HepG2 (cell line): ENCODE measurements at regions not wholly inside any gene's neighbourhood (a gene's known extent, or its start where the extent isn't known, plus 50 kb on each side); places are given as distances from the start of the nearest gene placed in this dataset.

Source experiments
- ELF1 ChIP-seq: sonication (generic); formaldehyde crosslinking; IDR thresholded peaks from 2 replicates; pipeline ENCODE4 v1.4.0; 2020; ENCODE audit warnings: missing genetic modification reagents
- ELF3 ChIP-seq: IDR thresholded peaks from 2 replicates; pipeline ENCODE4 v1.6.1; 2016; ENCODE audit warnings: missing genetic modification reagents, missing compliant biosample characterization
- EP300 ChIP-seq, 3 experiments: sonication (generic) in 1 of 3; formaldehyde crosslinking in 1 of 3; IDR thresholded peaks; 2 replicates each; pipeline versions ENCODE4 v1.5.1 to v1.6.1; 2011 to 2020; ENCODE audit warnings: low read depth in 2 of 3, low read length in 2 of 3, borderline replicate concordance in 1 of 3, improper control_type of control experiment in 1 of 3, mild to moderate bottlenecking in 1 of 3, missing genetic modification reagents in 1 of 3, moderate library complexity in 1 of 3
- FOXO1 ChIP-seq: sonication (generic); formaldehyde crosslinking; IDR thresholded peaks from 2 replicates; pipeline ENCODE4 v1.4.0; 2020; ENCODE audit warnings: missing genetic modification reagents
- FOXP1 ChIP-seq, 2 experiments: fragments of 450-650 bp in 1 of 2; IDR thresholded peaks; 2 replicates each; pipeline ENCODE4 v1.6.1; 2017 to 2018; ENCODE audit warnings: antibody characterized with exemption in 1 of 2
- HINFP ChIP-seq: sonication (generic); formaldehyde crosslinking; IDR thresholded peaks from 2 replicates; pipeline ENCODE4 v1.4.0; 2020; ENCODE audit warnings: low read depth, mild to moderate bottlenecking, missing genetic modification reagents
- HMG20B ChIP-seq: conservative IDR thresholded peaks from 2 replicates; pipeline ENCODE4 v1.6.1; 2016; ENCODE audit warnings: missing genetic modification reagents, missing compliant biosample characterization
- IRX3 ChIP-seq: sonication (generic); formaldehyde crosslinking; IDR thresholded peaks from 2 replicates; pipeline ENCODE4 v1.8.1; 2023; ENCODE audit warnings: mild to moderate bottlenecking, low read depth, missing genetic modification reagents, borderline replicate concordance
- KAT7 ChIP-seq: IDR thresholded peaks from 2 replicates; pipeline ENCODE4 v1.6.1; 2018; ENCODE audit warnings: borderline replicate concordance, missing compliant biosample characterization
- NFE2L1 ChIP-seq: sonication (generic); formaldehyde crosslinking; IDR thresholded peaks from 2 replicates; pipeline ENCODE4 v1.4.0; 2020; ENCODE audit warnings: missing genetic modification reagents, mild to moderate bottlenecking, borderline replicate concordance
- NR3C1 ChIP-seq: sonication (generic); formaldehyde crosslinking; IDR thresholded peaks from 2 replicates; pipeline ENCODE4 v1.4.0; 2020; ENCODE audit warnings: missing genetic modification reagents
- POGZ ChIP-seq: sonication (generic); formaldehyde crosslinking; IDR thresholded peaks from 2 replicates; pipeline ENCODE4 v1.4.0; 2020; ENCODE audit warnings: mild to moderate bottlenecking, missing genetic modification reagents
- POLR2AphosphoS5 ChIP-seq: IDR thresholded peaks from 2 replicates; pipeline ENCODE4 v1.6.1; 2012; ENCODE audit warnings: low read depth, low read length
- RARA ChIP-seq: IDR thresholded peaks from 2 replicates; pipeline ENCODE4 v1.6.1; 2016; ENCODE audit warnings: missing genetic modification reagents, missing compliant biosample characterization
- TFDP2 ChIP-seq: sonication (generic); formaldehyde crosslinking; IDR thresholded peaks from 2 replicates; pipeline ENCODE4 v1.4.0; 2020; ENCODE audit warnings: missing genetic modification reagents
- THAP8 ChIP-seq: sonication (generic); formaldehyde crosslinking; IDR thresholded peaks from 2 replicates; pipeline ENCODE4 v1.5.1; 2020; ENCODE audit warnings: missing genetic modification reagents, mild to moderate bottlenecking, borderline replicate concordance
- YEATS2 ChIP-seq: sonication (generic); formaldehyde crosslinking; IDR thresholded peaks from 2 replicates; pipeline ENCODE4 v1.4.0; 2020; ENCODE audit warnings: missing genetic modification reagents, borderline replicate concordance
- ZBTB43 ChIP-seq: sonication (generic); formaldehyde crosslinking; conservative IDR thresholded peaks from 2 replicates; pipeline ENCODE4 v1.4.0; 2020; ENCODE audit warnings: missing genetic modification reagents
- ZMYM4 ChIP-seq: sonication (generic); formaldehyde crosslinking; IDR thresholded peaks from 2 replicates; pipeline ENCODE4 v1.8.1; 2023; ENCODE audit warnings: mild to moderate bottlenecking, missing genetic modification reagents
- ZNF20 ChIP-seq: sonication (generic); formaldehyde crosslinking; IDR thresholded peaks from 2 replicates; pipeline ENCODE4 v1.4.0; 2020; ENCODE audit warnings: mild to moderate bottlenecking, moderate library complexity, missing genetic modification reagents
- ZNF292 ChIP-seq: sonication (generic); formaldehyde crosslinking; IDR thresholded peaks from 2 replicates; pipeline ENCODE4 v1.8.1; 2022; ENCODE audit warnings: mild to moderate bottlenecking, low read depth, missing genetic modification reagents, borderline replicate concordance
- ZNF644 ChIP-seq: IDR thresholded peaks from 2 replicates; pipeline ENCODE4 v1.6.1; 2016; ENCODE audit warnings: low read depth
- ZNF777 ChIP-seq: sonication (generic); formaldehyde crosslinking; IDR thresholded peaks from 2 replicates; pipeline ENCODE4 v1.4.0; 2020; ENCODE audit warnings: missing genetic modification reagents
- ZNF792 ChIP-seq: IDR thresholded peaks from 2 replicates; pipeline ENCODE4 v1.6.1; 2016

- TF ChIP-seq EP300 (IDR thresholded peaks at IDR 0.05; ENCODE audit: low read depth in 2 of 2, low read length in 2 of 2) (peak in 1 of 2 experiments; percentile 86; a peak in 2 of 4 replicates), EP300 (CRISPR knock-in tag; IDR thresholded peaks at IDR 0.05; ENCODE audit: borderline replicate concordance) (peak; percentile 37; the same call in 1 of the 2 replicates), ZNF292 (CRISPR knock-in tag) (peak; percentile 55; the same call in 1 of the 2 replicates), IRX3 (CRISPR knock-in tag) (no peak), POLR2AphosphoS5 (no peak), POGZ (CRISPR knock-in tag) (peak; percentile 76), FOXO1 (CRISPR knock-in tag) (peak; percentile 14; the same call in 1 of the 2 replicates), THAP8 (CRISPR knock-in tag) (no peak), RARA (CRISPR knock-in tag) (peak; percentile 74), ELF1 (CRISPR knock-in tag) (no peak), FOXP1 (IDR thresholded peaks at IDR 0.05) (no peak), FOXP1 (CRISPR knock-in tag; IDR thresholded peaks at IDR 0.05) (peak; percentile 74), ZNF644 (CRISPR knock-in tag) (peak; percentile 96), NR3C1 (CRISPR knock-in tag) (no peak), ELF3 (CRISPR knock-in tag) (peak; percentile 45; the same call in 1 of the 2 replicates), YEATS2 (CRISPR knock-in tag) (no peak), HINFP (CRISPR knock-in tag) (no peak), HMG20B (CRISPR knock-in tag) (0 out of 2 replicates have a peak, but pooled peaks have one; percentile 33), ZBTB43 (CRISPR knock-in tag) (peak; percentile 82), ZMYM4 (CRISPR knock-in tag) (peak; percentile 62; the same call in 1 of the 2 replicates), ZNF20 (CRISPR knock-in tag) (no peak), ZNF777 (CRISPR knock-in tag) (no peak), TFDP2 (CRISPR knock-in tag) (no peak), ZNF792 (CRISPR knock-in tag) (0 out of 2 replicates have a peak, but pooled peaks have one; percentile 33), NFE2L1 (no peak), KAT7 (CRISPR knock-in tag) (no peak)
Observed at GRCh38 chr3:30344288-30344687, 262.1 kb upstream of the TGFBR2 start (continued).
